Mucosa of descending colon (tissue), 3 donors: ENCODE measurements at regions not wholly inside any gene's neighbourhood (a gene's known extent, or its start where the extent isn't known, plus 50 kb on each side); places are given as distances from the start of the nearest gene placed in this dataset.

ENCODE experiments used
- ATAC-seq: fragments of 200-7000 bp; cut with Tn5 transposase; one replicate; pipeline ENCODE4 v1.9.1; 2020; ENCODE audit warnings: mild to moderate bottlenecking, moderate library complexity
- DNase-seq, 3 donors: peaks; one replicate each; pipeline ENCODE4 v3.0.0-alpha.2; 2020
- H3K36me3 ChIP-seq: fragments of 200-600 bp; one replicate; pipeline ENCODE4 v1.8.0; 2021; ENCODE audit warnings: low read depth, mild to moderate bottlenecking
- H3K4me1 ChIP-seq: fragments of 200-600 bp; one replicate; pipeline ENCODE4 v1.8.0; 2021; ENCODE audit warnings: low read depth, mild to moderate bottlenecking
- H3K4me3 ChIP-seq: fragments of 200-600 bp; one replicate; pipeline ENCODE4 v1.8.0; 2021; ENCODE audit warnings: mild to moderate bottlenecking
- H3K9me3 ChIP-seq: fragments of 200-600 bp; one replicate; pipeline ENCODE4 v1.8.0; 2021; ENCODE audit warnings: mild to moderate bottlenecking
- intact Hi-C, 2 donors: fragments of 100-400 bp; cut with DNase I in 1 of 2; cut with micrococcal nuclease in 1 of 2; formaldehyde crosslinking; loops; one replicate each; pipeline versions ENCODE4 v1.11.0 to v1.11.1; 2022; cut with DNase I, micrococcal nuclease
- TF ChIP-seq, protein P1 (sequence below): fragments of 200-600 bp; IDR thresholded peaks from one replicate; pipeline ENCODE4 v1.8.0; 2022; ENCODE audit warnings: antibody characterized with exemption, mild to moderate bottlenecking
- donor health status: DM: no; HTN: no; CAD: no; lungs with moderate emphysema.
- donor health status: DM: no; HTN: no; CAD: no.
- donor health status: DM: no; HTN: yes; CAD: no.

- no peaks in the 10 kb centered on the region for H3K36me3 ChIP-seq
- no peak for DNase-seq
- ATAC-seq = no peak
- TF ChIP-seq, protein P1, sequence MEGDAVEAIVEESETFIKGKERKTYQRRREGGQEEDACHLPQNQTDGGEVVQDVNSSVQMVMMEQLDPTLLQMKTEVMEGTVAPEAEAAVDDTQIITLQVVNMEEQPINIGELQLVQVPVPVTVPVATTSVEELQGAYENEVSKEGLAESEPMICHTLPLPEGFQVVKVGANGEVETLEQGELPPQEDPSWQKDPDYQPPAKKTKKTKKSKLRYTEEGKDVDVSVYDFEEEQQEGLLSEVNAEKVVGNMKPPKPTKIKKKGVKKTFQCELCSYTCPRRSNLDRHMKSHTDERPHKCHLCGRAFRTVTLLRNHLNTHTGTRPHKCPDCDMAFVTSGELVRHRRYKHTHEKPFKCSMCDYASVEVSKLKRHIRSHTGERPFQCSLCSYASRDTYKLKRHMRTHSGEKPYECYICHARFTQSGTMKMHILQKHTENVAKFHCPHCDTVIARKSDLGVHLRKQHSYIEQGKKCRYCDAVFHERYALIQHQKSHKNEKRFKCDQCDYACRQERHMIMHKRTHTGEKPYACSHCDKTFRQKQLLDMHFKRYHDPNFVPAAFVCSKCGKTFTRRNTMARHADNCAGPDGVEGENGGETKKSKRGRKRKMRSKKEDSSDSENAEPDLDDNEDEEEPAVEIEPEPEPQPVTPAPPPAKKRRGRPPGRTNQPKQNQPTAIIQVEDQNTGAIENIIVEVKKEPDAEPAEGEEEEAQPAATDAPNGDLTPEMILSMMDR = no peak
- intact Hi-C loops = no loop called here
- no peaks in the 10 kb centered on the region for H3K4me1 ChIP-seq
- H3K4me3 ChIP-seq = no peak overlapping the region
- H3K9me3 ChIP-seq = no peaks in the 10 kb centered on the region
These were observed 293.5 kb downstream of the KBTBD8 start for GRCh38 chr3:67291287-67292252.

DNA sequence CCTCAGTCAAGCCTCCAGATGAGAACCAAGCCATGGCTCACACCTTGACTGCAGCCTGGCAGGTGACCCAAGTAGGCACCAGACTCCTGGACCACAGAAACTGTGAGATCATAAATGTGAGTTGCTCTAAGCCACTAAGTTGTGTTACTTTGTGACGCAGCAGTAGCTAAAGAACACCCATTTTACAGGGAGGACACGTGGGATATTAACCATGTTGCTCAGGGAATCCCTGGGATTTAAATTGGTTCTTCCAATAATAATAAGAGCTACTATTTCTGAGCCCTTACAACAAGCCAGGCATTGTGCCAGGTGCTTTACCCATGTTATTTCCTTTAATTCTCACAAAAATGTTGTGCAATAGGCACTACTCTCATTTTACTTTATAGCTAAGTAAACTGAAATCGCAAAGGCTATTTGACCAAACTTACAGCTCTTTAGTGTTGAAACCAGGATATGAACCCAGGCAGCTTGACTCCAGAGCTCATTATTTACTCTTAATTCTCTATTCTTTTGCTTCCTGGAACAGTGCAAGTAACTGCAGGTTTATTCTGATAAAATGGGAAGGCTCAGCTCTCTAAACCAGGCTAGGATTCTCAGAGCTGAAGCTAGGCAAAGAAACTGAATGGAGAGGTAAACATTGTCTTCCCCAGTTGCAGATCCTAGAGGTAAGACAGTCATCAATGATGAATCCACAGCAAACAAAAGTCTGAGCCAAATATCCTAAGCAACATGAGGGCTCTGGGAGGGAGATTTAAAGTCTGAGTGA is 294.4 kb downstream of the KBTBD8 start:
- Histone ChIP-seq H3K36me3 (no peaks in the 10 kb centered on the region), H3K4me3 (no peak overlapping the region), H3K9me3 (no peaks in the 10 kb centered on the region), H3K4me1 (no peaks in the 10 kb centered on the region)
- TF ChIP-seq, protein P1 = no peak
- DNase-seq (peak in 1 of 3 donors; percentile 9), ATAC-seq (peak; percentile 68)
- intact Hi-C loops = no loop called here

DNA sequence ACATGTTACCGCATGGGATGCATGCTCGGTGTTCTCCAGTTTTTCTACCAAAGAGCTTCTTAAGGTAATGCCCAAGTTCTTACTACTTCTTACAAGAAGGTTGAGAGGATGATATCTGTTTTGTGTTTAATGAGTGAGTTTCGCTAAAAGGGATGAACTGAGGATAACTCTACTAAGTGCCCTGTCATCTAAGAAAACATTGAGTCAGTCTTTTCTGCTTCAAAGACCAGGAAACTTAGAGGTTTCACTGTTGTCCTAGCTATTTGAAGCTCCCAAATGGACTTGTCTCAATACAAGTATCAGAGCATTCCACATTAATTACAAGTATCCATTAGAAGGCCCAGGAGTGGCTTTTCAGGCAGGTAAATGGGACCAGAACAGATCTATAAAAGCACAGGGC is 296.2 kb downstream of the KBTBD8 start:
- TF ChIP-seq, protein P1 = no peak
- Histone ChIP-seq H3K36me3 (no peaks in the 10 kb centered on the region), H3K4me1 (no peaks in the 10 kb centered on the region), H3K4me3 (no peak overlapping the region), H3K9me3 (no peaks in the 10 kb centered on the region)
- ATAC-seq (no peak), DNase-seq (no peak)
- intact Hi-C loops = no loop called here

GRCh38 chr3:67296039-67296892 is 298.2 kb downstream of the KBTBD8 start:
- ATAC-seq = no peak
- intact Hi-C loops = no loop called here
- Histone ChIP-seq H3K9me3 (no peaks in the 10 kb centered on the region), H3K36me3 (no peaks in the 10 kb centered on the region), H3K4me3 (no peak overlapping the region), H3K4me1 (no peaks in the 10 kb centered on the region)
- no peak for DNase-seq
- TF ChIP-seq, protein P1 = no peak
